ENCODE measurements at regions not wholly inside any gene's neighbourhood (a gene's known extent, or its start where the extent isn't known, plus 50 kb on each side); places are given as distances from the start of the nearest gene placed in this dataset.
"Not testable (repeated sequence)": the region's sequence is repeated elsewhere in the genome, so short reads cannot be mapped to it uniquely, and the experiment has no call there.

DNA sequence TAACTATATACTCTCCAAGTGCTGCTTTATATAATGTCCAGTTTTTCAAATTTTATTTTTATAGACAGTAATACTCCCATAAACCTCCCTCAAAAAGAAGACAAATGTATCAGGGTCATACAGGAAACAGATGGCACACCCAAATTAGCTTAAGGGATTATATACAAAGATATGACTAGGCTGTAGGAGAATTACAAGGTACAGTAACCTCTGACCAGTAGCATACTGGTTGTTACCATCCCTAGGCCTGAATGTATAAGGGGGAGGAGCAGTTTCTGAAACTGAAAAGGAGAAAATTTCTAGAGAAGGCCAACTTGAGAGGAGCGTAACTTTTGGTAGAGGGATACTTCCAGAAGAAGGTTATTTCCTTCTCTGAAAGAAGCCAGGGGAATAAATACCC is 122.6 kb upstream of the NBPF19 start:
- DNase-seq; ATAC-seq; H3K36me3 Mint-ChIP-seq (ENCODE audit: low read depth); H3K9me3 Mint-ChIP-seq (ENCODE audit: low read depth); POLR2A ChIA-PET; H3K27me3 Mint-ChIP-seq; CTCF ChIA-PET; intact Hi-C loops (cut with DNase I, micrococcal nuclease); H3K4me3 Mint-ChIP-seq; H3K4me1 Mint-ChIP-seq; H3K27ac Mint-ChIP-seq: not testable (repeated sequence)

DNA sequence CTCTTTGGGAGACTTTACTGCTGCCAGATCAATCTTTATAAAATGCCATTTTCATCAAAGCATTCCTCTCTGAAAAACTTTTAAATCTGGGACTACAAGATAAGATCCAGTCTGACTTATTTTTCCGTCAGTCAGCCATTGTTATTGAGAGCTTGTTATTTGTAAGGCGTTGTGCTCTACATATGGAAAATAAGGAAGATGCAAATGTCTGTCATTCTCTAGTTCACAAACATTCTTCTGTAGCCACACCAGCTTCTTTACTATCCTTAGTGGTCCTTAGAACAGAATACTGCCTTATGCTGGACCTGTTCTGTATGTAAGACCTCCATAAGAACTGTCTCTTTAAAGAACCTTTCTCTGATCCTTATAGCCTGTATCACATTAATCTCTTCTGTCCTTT is 120.3 kb upstream of the NBPF19 start:
- H3K4me1 Mint-ChIP-seq; H3K36me3 Mint-ChIP-seq (ENCODE audit: low read depth); H3K27me3 Mint-ChIP-seq; CTCF ChIA-PET; H3K9me3 Mint-ChIP-seq (ENCODE audit: low read depth); H3K4me3 Mint-ChIP-seq; DNase-seq; intact Hi-C loops (cut with DNase I, micrococcal nuclease); ATAC-seq; H3K27ac Mint-ChIP-seq; POLR2A ChIA-PET: not testable (repeated sequence)

GRCh38 chr1:149355748-149356147 is 119.1 kb upstream of the NBPF19 start:
- H3K9me3 Mint-ChIP-seq (ENCODE audit: low read depth); intact Hi-C loops (cut with DNase I, micrococcal nuclease); H3K4me3 Mint-ChIP-seq; H3K36me3 Mint-ChIP-seq (ENCODE audit: low read depth); ATAC-seq; H3K4me1 Mint-ChIP-seq; POLR2A ChIA-PET; H3K27me3 Mint-ChIP-seq; H3K27ac Mint-ChIP-seq; DNase-seq; CTCF ChIA-PET: not testable (repeated sequence)

DNA sequence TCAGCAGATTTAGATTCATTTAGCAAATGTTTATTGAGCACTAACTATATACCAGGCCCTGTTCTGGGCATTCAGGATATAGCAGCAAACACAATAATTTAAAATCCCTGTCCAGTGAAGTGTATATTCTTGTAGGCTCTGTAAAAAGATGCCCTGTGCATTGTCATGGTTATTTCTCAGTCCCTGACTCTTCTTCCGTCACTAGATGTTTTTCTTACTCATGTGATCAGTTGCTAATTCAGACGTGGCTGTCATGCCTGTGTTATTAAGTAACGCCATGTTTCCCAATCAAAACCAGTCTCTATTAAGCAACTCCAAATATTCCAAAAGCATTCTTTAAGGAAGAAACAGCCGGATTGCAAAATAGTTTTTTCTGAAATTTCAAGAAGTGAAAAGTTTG is 118.7 kb upstream of the NBPF19 start:
- H3K27ac Mint-ChIP-seq; H3K36me3 Mint-ChIP-seq (ENCODE audit: low read depth); DNase-seq; H3K4me1 Mint-ChIP-seq; H3K4me3 Mint-ChIP-seq; H3K9me3 Mint-ChIP-seq (ENCODE audit: low read depth); intact Hi-C loops (cut with DNase I, micrococcal nuclease); POLR2A ChIA-PET; CTCF ChIA-PET; ATAC-seq; H3K27me3 Mint-ChIP-seq: not testable (repeated sequence)

DNA sequence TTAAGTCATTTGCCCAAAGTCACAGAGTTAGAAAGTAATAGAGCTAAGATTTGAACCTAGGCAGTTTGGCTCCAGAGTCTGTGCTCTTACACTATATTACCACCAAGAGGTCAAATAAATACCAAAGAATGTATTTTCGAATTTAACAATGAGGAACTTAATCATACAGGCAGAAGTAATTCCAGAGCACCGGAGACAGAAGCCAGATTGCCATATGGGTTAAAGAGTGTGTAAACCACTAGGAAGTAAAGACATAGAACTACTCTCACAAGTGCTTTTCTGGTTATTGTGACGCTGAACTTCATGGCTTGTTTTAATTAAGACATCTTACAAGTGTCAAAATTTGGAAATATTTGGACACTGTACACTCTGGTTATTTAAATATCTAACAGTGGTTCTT is 114.5 kb upstream of the NBPF19 start:
- H3K27me3 Mint-ChIP-seq; intact Hi-C loops (cut with DNase I, micrococcal nuclease); H3K36me3 Mint-ChIP-seq (ENCODE audit: low read depth); H3K9me3 Mint-ChIP-seq (ENCODE audit: low read depth); CTCF ChIA-PET; H3K4me1 Mint-ChIP-seq; H3K27ac Mint-ChIP-seq; ATAC-seq; POLR2A ChIA-PET; DNase-seq; H3K4me3 Mint-ChIP-seq: not testable (repeated sequence)

- H3K27ac Mint-ChIP-seq; POLR2A ChIA-PET; CTCF ChIA-PET; H3K4me3 Mint-ChIP-seq; intact Hi-C loops (cut with DNase I, micrococcal nuclease); H3K9me3 Mint-ChIP-seq (ENCODE audit: low read depth); DNase-seq; H3K36me3 Mint-ChIP-seq (ENCODE audit: low read depth); ATAC-seq; H3K27me3 Mint-ChIP-seq; H3K4me1 Mint-ChIP-seq: not testable (repeated sequence)
These were observed 113.5 kb upstream of the NBPF19 start for GRCh38 chr1:149361310-149361709.

GRCh38 chr1:149364188-149364981 is 110.5 kb upstream of the NBPF19 start:
- intact Hi-C loops (cut with DNase I, micrococcal nuclease); H3K27me3 Mint-ChIP-seq: not testable (repeated sequence)
- ATAC-seq = peak; percentile 33

GRCh38 chr1:149366402-149366801 is 108.4 kb upstream of the NBPF19 start:
- POLR2A ChIA-PET; DNase-seq; H3K36me3 Mint-ChIP-seq (ENCODE audit: low read depth); H3K4me1 Mint-ChIP-seq; H3K27ac Mint-ChIP-seq; H3K27me3 Mint-ChIP-seq; ATAC-seq; H3K9me3 Mint-ChIP-seq (ENCODE audit: low read depth); intact Hi-C loops (cut with DNase I, micrococcal nuclease); H3K4me3 Mint-ChIP-seq; CTCF ChIA-PET: not testable (repeated sequence)

More at GRCh38 chr1:149364188-149364981, 110.5 kb upstream of the NBPF19 start:
- DNase-seq; H3K4me1 Mint-ChIP-seq; POLR2A ChIA-PET; H3K27ac Mint-ChIP-seq; H3K9me3 Mint-ChIP-seq (ENCODE audit: low read depth); H3K36me3 Mint-ChIP-seq (ENCODE audit: low read depth); H3K4me3 Mint-ChIP-seq; CTCF ChIA-PET: not testable (repeated sequence)

GRCh38 chr1:149367472-149368044 is 107.3 kb upstream of the NBPF19 start:
- intact Hi-C loops (cut with DNase I, micrococcal nuclease); ATAC-seq; POLR2A ChIA-PET; H3K9me3 Mint-ChIP-seq (ENCODE audit: low read depth); H3K36me3 Mint-ChIP-seq (ENCODE audit: low read depth); H3K4me3 Mint-ChIP-seq; H3K4me1 Mint-ChIP-seq; DNase-seq; CTCF ChIA-PET; H3K27ac Mint-ChIP-seq; H3K27me3 Mint-ChIP-seq: not testable (repeated sequence)

- POLR2A ChIA-PET; H3K27me3 Mint-ChIP-seq; intact Hi-C loops (cut with DNase I, micrococcal nuclease); CTCF ChIA-PET; H3K27ac Mint-ChIP-seq; H3K9me3 Mint-ChIP-seq (ENCODE audit: low read depth); H3K36me3 Mint-ChIP-seq (ENCODE audit: low read depth); DNase-seq; ATAC-seq; H3K4me3 Mint-ChIP-seq; H3K4me1 Mint-ChIP-seq: not testable (repeated sequence)
These were observed 106.5 kb upstream of the NBPF19 start for GRCh38 chr1:149368337-149368736.

- H3K27ac Mint-ChIP-seq; POLR2A ChIA-PET; intact Hi-C loops (cut with DNase I, micrococcal nuclease); H3K27me3 Mint-ChIP-seq; H3K4me1 Mint-ChIP-seq; H3K36me3 Mint-ChIP-seq (ENCODE audit: low read depth); H3K4me3 Mint-ChIP-seq; CTCF ChIA-PET; DNase-seq; ATAC-seq; H3K9me3 Mint-ChIP-seq (ENCODE audit: low read depth): not testable (repeated sequence)
These were observed 105.8 kb upstream of the NBPF19 start for GRCh38 chr1:149369081-149369480.

DNA sequence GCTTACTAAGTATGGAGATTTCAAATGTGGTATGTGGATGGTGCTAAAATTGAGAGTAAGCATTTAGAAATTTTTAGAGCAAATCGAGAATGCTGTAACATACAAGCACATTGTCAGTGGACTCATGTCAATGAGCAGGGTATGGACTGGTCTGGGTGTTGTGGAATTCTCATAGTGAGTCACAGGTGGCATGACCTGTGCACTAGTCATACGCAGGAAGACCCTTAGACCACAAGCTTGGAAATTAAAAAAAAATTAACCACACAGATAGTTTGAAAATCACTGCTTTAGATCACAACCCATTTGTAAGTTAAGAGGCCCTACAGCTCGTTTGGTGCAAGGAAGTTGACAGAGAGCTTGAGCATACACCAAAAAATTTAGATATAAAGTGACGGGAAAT is 102.9 kb upstream of the NBPF19 start:
- H3K27ac Mint-ChIP-seq; H3K4me3 Mint-ChIP-seq; H3K4me1 Mint-ChIP-seq; intact Hi-C loops (cut with DNase I, micrococcal nuclease); DNase-seq; H3K27me3 Mint-ChIP-seq; CTCF ChIA-PET; H3K36me3 Mint-ChIP-seq (ENCODE audit: low read depth); POLR2A ChIA-PET; H3K9me3 Mint-ChIP-seq (ENCODE audit: low read depth): not testable (repeated sequence)
- ATAC-seq = peak; percentile 82
